A673 (cell line): ENCODE measurements at regions not wholly inside any gene's neighbourhood (a gene's known extent, or its start where the extent isn't known, plus 50 kb on each side); places are given as distances from the start of the nearest gene placed in this dataset.

ENCODE experiments used
- CTCF ChIP-seq: fragments of 300-800, 200-600 bp; sonication (generic); conservative IDR thresholded peaks from 2 replicates; pipeline ENCODE4 v1.5.1; 2017; ENCODE audit warnings: low read depth, mild to moderate bottlenecking, antibody characterized with exemption, low read length, moderate library complexity, mixed read lengths
- EZH2 ChIP-seq: fragments of 200-600 bp; sonication (generic); IDR thresholded peaks from 2 replicates; pipeline ENCODE4 v1.6.1; 2017; ENCODE audit warnings: borderline replicate concordance, low read depth, mild to moderate bottlenecking, mixed read lengths, antibody characterized with exemption, low read length; ENCODE audit not compliant: poor library complexity, severe bottlenecking

GRCh38 chr2:183919926-183920325 is 678.4 kb upstream of the ZNF804A start:
- TF ChIP-seq CTCF (no peak), EZH2 (no peak)
